HG03175 (cell line): ENCODE measurements at regions not wholly inside any gene's neighbourhood (a gene's known extent, or its start where the extent isn't known, plus 50 kb on each side); places are given as distances from the start of the nearest gene placed in this dataset.

Experiments
- ATAC-seq: cut with Tn5 transposase; IDR thresholded peaks from one replicate; pipeline ENCODE4 v1.9.1; 2021; ENCODE audit warnings: mild to moderate bottlenecking, moderate library complexity; ENCODE audit not compliant: unreplicated experiment

DNA sequence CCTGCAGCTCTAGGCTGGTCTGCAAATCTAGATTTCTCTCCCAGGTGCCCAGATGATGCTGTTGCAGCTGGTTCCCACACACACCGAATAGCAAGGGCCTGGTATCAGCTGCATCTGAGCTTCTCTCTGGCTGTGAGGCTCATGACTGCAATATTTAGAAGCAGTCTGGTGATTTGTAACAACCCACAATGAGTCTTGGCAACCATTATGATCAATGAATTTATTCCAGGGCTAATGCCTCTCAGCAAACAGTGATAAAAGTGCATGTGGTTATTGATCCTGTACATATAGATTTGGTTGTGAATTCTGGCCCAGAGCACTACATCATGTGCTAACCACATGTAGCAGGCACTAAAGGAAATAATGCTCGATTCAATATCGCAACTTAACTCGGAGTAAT lies 114.3 kb downstream of the ASCL4 start:
- no peak for ATAC-seq

DNA sequence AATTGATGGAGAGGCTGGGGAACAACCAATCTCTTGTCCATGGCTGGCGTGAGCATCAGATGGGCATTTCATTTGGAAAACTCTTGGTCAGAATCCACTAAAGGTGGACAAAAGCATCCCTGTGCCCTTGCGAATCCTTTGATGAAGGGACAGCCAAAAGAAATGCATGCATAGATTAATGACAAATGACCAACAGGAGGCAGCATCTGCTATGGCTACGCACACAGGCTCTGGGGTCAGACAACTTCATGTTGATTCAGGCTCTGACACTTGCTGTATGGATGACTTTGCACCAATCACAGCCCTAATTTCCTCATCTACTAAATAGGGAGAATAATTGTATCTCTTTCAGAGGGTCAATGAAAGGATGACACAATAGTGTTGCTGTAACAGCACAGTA lies 117.5 kb downstream of the ASCL4 start:
- ATAC-seq = no peak

DNA sequence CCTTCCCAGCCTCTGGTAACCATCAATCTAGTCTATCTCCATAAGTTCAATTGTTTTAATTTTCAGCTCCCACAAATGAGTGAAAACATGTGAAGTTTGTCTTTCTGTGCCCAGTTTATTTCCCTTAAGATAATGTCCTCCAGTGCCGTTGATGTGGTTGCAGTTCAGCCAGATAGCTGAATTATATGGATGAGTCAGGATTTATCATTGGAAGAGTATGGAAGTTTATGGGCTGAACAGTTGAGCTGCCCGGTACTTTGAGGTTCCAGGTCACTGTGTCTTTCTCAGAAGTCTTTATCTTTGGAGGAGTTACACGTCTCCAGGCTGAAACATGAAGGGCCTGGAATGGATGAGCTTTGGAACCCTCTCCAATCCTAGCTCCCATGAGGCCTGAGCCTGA lies 120.1 kb downstream of the ASCL4 start:
- ATAC-seq = no peak

DNA sequence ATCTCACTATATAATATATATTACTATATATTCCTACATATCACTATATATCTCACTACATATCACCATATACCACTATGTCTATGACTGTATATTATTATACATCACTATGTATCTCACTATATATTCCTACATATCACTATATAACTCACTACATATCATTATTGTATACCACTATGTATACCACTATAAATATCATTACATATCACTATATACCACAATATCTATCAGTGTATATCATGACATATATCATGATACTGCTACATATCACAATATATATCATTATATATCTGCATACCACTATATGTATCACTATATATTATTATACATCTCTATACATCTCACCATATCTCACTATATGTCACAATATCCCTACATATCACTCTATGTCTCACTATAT lies 121.5 kb downstream of the ASCL4 start:
- ATAC-seq = no peak

DNA sequence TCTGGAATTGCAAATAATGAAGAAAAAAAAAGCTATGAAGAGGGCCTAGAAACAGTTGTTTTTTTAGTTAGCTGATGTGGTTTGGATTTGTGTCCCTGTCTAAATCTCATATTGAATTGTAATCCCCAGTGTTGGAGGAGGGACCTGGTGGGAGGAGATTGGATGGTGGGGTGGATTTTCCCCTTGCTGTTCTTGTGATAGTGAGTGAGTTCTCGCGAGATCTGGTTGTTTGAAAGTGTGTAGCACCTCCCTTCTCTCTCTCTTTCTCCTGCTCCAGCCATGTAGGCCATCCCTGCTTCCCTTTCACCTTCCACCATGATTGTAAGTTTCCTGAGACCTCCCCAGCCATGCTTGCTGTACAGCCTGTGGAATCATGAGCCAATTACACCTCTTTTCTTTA lies 126.1 kb downstream of the ASCL4 start:
- no peak for ATAC-seq

DNA sequence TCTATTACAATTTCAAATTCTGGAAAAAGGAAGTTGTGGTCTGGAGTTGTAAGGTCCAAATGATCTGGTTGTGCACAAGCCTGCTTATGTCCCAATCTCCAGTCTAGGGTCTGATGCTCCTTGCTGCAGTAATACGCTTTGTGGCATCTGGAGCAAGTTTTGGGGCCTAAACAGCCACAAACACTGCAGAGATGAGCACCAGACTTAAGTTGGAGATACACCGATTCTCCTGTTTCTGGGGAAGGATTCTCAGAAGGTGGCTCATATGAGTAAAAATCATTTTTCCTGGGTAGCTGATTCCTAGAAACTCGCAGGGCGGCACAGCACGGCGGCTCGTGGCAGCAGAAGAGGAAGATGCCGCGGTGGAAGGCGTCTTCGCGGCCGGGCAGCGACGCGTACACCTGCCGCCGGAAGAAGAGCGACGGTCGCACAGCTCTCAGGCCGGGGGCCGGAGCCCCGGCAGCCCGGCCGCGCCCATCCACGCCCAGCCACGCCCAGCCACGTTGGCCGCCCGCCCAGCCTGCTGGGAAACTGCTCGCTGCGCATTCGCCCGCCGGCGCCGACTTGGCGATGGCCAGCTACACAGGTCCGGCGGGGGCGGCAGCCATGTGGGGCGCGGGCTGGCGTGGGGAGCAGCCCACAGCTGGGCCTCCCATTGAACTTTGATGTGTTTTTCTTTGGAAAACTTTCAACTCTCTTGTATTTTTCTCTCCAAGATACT lies 129.0 kb downstream of the ASCL4 start:
- peak; percentile 94 for ATAC-seq

DNA sequence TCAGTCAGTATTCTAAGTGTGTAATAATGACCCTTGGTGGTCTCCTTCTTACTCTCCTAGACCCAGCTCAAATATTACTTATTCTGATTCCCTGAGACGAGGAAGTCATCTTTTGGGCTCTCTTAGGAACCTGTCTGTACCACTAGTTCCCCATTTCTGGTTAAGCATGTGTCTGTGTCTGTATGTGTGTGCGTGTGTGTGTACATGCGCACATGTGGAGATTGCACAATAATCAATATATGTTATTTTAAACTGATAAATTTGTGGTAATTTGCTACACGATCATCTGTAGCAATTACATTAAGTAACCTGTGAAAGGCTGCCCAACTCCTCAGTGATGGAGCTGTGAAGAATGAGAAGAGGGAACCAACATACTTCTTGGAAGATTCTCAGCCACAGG lies 132.2 kb downstream of the ASCL4 start:
- no peak for ATAC-seq

DNA sequence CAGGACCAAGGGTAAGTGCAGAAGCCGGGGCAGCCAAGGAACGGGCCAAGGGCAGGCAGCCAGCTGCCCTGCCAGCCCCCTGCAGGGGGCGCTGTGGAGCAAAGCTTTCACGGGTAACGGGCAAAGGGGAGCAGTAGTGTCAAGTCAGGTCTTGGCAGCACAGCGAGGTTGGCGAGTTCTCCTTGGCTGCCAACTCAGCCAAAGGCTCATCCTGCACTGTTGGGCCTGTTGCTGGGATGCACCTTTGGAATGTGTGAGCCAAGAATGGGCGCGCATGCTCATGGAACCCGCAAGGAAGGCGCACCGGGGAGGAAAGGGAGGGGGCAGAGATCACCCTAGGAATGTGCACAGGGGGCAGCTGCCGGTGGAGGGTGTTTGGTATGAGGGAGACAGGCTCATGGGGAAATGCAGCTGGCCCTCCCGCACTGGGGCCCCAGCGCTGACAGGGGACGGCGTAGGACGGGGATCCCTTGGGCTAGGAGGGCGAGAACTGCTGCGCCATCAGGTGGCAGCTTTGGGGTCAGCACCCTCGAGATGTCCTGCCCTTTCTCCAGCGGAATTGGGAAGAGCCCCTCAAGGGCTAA lies 138.0 kb downstream of the ASCL4 start:
- peak; percentile 59 for ATAC-seq

DNA sequence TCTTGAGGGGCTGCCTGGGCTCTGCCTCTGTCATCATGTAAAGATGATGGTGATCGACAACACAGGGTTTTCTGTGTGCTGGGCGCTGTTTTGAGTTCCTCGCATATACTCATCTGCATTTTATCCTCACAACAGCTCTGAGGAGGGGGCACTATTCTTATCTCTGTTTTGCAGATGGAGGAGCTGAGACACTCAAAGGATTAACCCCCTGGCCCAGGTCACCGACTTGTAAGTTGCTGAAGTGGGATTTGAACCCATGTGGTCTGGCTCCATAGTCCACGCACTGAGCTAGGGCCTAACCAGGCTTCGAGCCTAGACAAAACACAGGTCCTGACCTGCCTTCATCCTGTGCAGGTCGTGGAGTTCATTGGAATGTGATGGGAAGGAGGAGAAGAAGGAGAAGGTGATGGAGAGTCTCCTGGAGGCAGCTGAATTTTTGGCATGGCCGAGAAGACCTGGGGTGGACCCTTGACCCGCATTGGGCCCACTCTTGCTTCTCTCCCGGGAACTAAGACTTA lies 140.0 kb downstream of the ASCL4 start:
- no peak for ATAC-seq

DNA sequence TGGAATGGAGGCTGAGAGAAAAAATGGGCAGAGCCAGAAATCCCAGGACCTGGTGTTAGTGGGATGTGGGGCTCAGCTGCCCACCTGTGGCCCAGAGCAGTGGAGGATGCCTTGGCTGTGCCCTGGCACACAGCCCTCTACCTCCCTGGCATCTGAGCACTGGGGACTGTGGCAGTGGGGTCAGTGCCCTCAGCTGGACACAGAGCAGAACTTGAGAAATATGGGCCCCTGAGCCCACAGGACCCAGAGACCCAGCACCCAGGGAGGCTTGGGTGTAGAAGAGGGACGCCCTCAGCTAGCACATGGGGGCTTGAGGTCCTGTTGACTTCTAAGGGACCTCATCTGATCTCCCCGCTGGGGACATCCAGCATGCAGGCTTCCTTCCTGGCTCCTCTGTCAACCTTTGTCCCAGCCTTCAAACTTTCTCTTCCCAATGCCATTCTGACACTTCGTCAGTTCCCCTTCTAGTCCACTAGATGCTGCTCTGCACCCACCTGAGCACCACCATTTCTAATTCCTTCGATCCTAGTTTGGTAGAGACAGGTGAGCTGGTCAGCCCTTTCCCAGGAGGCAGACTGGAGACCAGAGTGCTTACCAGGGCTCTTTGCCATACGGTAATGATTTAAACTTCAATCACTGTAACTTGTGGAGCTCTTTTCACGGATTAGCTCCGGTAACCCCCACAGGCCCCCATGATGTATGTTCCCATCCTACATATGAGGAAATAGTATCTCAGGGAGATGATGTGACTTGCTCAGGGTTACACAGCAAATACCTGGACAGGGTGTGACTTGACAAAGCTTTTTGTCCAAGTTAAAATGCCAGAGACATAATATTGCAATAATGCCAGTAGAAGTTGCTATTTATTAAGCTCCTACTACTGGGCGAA lies 143.7 kb downstream of the ASCL4 start:
- ATAC-seq = no peak

DNA sequence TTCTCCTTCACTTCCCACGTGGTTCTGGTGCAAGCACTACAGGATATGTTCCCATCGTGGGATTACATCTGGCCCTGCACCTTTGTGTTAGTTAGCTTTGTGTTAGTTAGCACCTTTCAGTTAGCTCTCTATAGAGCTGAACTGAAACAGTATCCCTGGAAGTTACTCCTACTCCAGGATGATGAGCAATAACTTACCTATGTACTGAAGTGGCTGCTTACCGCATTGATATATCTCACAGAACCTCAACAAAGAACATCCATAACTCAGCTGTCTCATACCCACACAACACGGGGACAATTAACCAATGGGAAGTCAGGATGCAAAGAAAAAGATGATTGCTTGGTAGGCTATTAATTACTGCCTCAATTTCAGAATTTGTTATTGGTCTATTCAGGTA lies 146.6 kb downstream of the ASCL4 start:
- no peak for ATAC-seq

DNA sequence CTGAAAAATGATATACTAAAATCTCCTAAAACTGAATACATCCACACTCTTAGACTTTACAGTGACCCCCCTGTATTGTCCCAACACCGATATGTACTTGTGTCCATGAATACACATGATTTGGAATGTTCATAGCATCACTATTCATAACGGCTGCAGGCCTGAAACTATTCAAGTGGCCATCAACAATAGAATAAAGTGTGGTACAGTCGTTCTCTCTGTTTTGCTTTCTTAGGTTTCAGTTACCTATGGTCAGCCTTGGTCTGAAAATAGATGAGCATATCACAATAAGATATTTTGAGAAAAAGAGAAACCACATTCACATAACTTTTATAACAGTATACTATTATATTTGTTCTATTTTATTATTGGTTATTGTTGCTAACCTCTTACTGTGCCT lies 150.6 kb downstream of the ASCL4 start:
- ATAC-seq = no peak

DNA sequence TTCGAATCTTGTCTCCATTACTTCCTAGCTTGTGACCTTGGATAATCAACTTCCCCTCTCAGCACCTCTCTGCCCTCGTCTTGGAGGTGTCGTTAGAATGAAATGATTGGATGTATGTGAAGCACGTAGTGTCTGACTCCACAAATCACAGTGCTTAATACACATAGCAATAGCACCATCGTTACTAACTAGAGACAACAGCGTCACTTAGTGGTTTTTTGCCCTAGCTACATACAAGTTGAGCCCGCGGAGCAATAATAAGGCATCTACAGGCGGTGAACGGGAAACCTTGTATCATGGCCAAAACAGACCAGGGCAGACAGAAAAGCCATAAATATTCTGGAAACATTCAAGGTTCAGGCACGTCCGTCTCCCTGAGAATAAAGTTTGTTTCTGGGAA lies 154.9 kb downstream of the ASCL4 start:
- no peak for ATAC-seq

DNA sequence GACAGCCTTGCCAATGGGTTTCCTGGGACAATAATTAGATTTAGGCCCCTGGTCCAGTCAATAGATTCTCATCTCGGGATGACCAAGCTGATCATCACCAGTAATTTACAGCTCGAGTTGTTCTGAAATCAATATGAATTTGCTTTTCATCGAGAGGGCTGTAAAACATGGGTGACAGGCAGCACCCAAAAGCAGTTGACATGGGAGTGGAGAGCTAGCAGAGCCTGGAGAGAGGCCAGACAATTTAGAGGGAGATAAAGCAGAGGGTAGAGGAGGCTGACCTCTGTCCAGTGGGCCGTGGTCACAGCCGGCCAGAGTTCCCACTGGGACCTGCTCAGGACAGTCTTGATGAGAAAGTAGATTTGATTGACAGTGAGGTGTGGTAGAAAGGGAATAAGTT lies 157.3 kb downstream of the ASCL4 start:
- ATAC-seq = no peak

DNA sequence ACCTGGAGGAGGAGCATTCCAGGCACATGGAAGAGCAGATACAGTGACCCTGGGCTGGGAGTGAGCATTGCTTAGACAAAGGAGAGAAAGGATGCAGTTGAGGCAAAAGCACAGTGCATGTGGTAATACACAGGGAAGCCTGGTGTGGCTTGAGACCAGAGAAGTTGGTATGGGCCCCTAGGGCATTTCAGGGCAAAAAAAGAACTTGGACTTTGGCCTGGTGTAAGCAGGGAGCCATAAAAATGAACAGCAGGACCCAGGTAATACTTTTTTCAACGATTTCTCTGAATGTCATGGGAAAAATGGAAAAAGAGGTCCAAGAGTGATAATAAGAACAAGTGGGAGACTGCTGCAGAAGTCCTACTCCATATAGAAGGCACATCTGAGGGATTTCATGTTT lies 163.9 kb downstream of the ASCL4 start:
- no peak for ATAC-seq

DNA sequence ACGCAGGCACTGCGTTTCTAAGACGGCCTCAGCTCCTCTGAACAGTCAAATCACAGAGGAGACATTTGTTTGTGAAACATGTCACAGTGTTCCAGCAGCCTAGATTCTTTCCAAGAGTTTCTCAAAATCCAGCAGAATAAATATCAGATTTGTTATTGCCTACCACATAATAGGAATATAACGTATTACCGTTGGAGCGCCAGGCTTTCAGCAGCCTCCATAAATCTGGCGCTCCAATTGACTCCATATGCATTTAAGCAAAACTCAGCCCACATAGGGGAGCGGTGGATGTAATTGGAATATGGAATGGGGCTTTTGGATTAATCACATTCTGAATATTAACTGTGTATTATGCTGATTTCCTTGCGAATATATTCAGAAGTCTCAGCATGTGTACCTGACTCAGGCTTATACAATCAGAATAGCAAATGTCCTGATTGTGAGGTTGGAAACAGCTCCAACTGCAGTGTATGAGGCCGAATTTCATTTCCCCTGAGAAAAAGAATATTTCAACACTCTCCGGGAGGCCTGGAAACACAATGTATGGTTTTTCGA lies 174.0 kb downstream of the ASCL4 start:
- ATAC-seq = no peak

DNA sequence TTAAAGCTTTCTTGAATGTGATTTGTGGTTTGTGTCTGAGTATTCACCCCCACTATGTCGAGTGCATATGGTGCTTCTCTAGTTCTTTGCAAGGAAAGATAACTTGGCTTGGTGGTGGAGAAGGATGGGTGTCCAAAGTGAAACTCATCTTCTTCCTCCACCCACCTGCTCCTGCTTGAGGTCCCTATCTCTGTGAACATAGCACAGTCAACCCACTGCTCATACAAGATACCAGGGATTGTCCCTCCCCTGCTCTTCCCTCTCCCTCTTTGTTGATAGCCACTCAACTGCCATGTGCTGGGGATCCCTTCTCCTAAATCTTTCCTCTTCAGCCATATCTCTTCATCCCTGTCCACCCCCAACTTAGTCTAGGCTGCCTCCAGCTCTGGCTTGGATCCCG lies 176.5 kb downstream of the ASCL4 start:
- ATAC-seq = no peak

DNA sequence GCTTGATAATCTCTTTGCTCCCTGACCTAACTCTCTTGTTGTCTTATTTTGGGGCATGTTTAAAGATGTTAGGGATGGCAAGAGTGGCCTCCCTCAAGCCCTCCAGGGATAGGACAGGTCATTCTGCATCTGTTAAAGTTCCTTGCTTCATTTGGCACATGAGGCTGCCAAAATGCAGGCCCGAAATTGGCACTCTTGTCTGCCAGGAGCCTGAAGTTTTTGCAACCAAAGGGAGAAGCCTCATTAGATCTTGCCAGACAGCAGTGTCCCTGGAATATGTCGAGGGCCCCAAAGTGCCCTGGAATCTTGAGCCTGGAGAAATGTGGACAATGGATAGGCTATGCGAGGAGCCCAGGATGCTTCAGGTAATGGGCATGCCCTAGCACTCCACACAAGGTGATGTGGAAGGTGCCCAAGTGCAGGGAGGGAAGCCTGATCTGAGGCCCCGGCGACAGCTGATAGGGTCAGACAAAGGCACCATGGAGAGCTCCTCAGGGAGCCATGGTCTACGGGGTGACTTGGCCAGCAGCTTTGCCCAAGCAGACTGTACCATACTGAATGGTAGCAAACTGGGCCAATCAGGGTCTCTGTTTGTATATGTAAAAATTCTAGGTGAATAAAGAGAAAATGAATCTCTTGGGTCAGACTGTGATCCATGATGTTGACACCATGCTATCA lies 173.0 kb upstream of the WSCD2 start:
- no peak for ATAC-seq

DNA sequence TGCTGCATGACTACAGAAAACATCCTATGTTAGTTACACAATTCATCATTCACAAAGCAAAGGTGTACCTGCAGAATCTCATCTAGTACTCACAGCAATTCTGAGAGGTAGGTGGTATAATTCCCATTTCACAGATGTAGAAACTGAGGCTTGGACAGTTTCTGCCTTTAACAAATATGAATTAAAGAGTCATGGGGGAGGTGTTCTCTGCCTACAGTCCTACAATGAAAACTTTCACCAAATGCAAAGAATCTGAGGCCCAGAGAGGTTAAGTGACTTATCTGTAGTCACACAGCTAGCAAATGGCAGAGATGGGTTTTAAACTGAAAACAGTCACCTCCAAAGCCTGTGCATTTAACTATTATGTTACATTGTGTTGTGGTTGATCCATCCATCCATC lies 171.6 kb upstream of the WSCD2 start:
- no peak for ATAC-seq

DNA sequence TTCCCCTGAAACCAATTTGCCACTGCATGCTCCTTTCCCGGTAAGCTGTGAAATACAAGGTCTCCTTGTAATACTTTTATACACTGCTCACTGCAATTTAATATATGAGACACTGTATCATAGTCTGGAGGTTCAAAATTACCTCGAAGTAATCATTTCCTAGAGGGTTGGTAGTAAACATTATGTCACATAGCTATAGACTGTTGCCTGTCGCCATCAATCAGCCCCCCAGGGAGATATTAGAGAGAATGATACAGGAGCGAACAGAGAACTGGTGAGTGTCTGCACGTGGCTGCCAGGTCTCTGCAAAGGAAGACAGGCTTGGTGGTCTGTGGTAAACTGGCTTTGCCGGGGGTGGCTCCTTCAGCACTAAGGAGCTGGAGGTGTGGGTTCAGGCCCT lies 165.5 kb upstream of the WSCD2 start:
- no peak for ATAC-seq

DNA sequence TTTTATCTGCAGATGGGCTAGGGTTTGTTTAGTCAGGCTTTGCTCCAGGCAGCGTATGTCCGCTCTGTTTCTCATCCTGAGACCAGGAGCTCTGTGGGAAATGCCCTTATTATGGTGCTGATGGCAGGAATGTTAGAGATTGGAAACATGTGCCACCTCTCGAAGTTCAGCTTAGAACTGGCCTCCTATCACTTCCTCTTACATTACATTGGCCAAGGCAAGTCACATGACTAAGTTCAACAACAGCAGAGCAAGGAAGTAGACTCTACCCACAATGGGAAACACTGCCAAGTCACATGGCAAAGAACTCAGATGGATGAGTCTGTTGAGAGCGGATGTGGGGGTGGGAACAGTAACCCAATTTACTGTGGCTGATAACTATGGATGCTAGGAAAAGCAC lies 161.9 kb upstream of the WSCD2 start:
- no peak for ATAC-seq
